Coronary artery (tissue), 2 donors: ENCODE measurements at regions not wholly inside any gene's neighbourhood (a gene's known extent, or its start where the extent isn't known, plus 50 kb on each side); places are given as distances from the start of the nearest gene placed in this dataset.

ENCODE experiments used
- DNase-seq: peaks from one replicate; pipeline ENCODE4 v3.0.0-alpha.2; 2017; ENCODE audit warnings: low spot score
- H3K27ac ChIP-seq, 2 donors: fragments of 200-600 bp; sonication (generic); one replicate each; pipeline ENCODE4 v1.5.1; 2016 to 2019
- H3K4me3 ChIP-seq: fragments of 200-600 bp; sonication (generic); 2 replicates; pipeline ENCODE4 v1.5.1; 2016; ENCODE audit warnings: mild to moderate bottlenecking, moderate library complexity
- CTCF ChIP-seq: fragments of 200-600 bp; sonication (generic); IDR thresholded peaks from one replicate; pipeline ENCODE4 v1.5.1; 2019; ENCODE audit warnings: antibody characterized with exemption

- no peak for DNase-seq
- H3K27ac ChIP-seq = no peak overlapping the region
Observed at GRCh38 chr10:128839134-128839533, 627.9 kb upstream of the MGMT start.

GRCh38 chr10:128839701-128840100 lies 627.3 kb upstream of the MGMT start:
- Histone ChIP-seq H3K4me3 (no peak overlapping the region), H3K27ac (no peak overlapping the region)
- DNase-seq = no peak
- no peak for TF ChIP-seq CTCF

More at GRCh38 chr10:128839134-128839533, 627.9 kb upstream of the MGMT start:
- TF ChIP-seq CTCF = no peak
- H3K4me3 ChIP-seq = no peak overlapping the region

GRCh38 chr10:128843972-128844371 lies 623.1 kb upstream of the MGMT start:
- no peak for TF ChIP-seq CTCF
- Histone ChIP-seq H3K27ac (no peak overlapping the region), H3K4me3 (no peak overlapping the region)
- DNase-seq = no peak

- Histone ChIP-seq H3K27ac (no peak overlapping the region), H3K4me3 (no peak overlapping the region)
- no peak for DNase-seq
- no peak for TF ChIP-seq CTCF
Observed at GRCh38 chr10:128846927-128847326, 620.1 kb upstream of the MGMT start.

GRCh38 chr10:128848810-128849209 lies 618.2 kb upstream of the MGMT start:
- H3K27ac ChIP-seq = no peak overlapping the region
- no peak for TF ChIP-seq CTCF
- DNase-seq = no peak
- H3K4me3 ChIP-seq = no peak overlapping the region

- DNase-seq = no peak
- Histone ChIP-seq H3K27ac (no peak overlapping the region), H3K4me3 (no peak overlapping the region)
- no peak for TF ChIP-seq CTCF
Observed at GRCh38 chr10:128850647-128851046, 616.4 kb upstream of the MGMT start.

- Histone ChIP-seq H3K4me3 (no peak overlapping the region), H3K27ac (peak overlapping the region in 1 of 2 donors; percentile 32)
- no peak for DNase-seq
- TF ChIP-seq CTCF = no peak
Observed at GRCh38 chr10:128851281-128851680, 615.8 kb upstream of the MGMT start.
